Lung (tissue), 11 donors: ENCODE measurements at regions not wholly inside any gene's neighbourhood (a gene's known extent, or its start where the extent isn't known, plus 50 kb on each side); places are given as distances from the start of the nearest gene placed in this dataset.

Experiments
- ATAC-seq: fragments of 200-7000 bp; cut with Tn5 transposase; one replicate; pipeline ENCODE4 v1.9.1; 2020; ENCODE audit warnings: moderate number of reproducible peaks; ENCODE audit not compliant: insufficient read depth, low FRiP score
- DNase-seq, 3 donors: peaks; one replicate each; pipeline ENCODE4 v3.0.0-alpha.2; 2013 to 2017
- H3K27ac ChIP-seq, 2 donors: one replicate each; pipeline ENCODE4 v1.5.1; 2013; ENCODE audit warnings: mild to moderate bottlenecking in 2 of 2, moderate library complexity in 2 of 2, control low read depth in 1 of 2, inconsistent platforms in 1 of 2, low read depth in 1 of 2, low read length in 1 of 2
- H3K27me3 ChIP-seq, 3 donors: one replicate each; pipeline ENCODE4 v1.5.1; 2013; ENCODE audit warnings: low read length in 2 of 3; ENCODE audit not compliant: control insufficient read depth in 3 of 3, insufficient read depth in 3 of 3
- H3K36me3 ChIP-seq, 4 donors: one replicate each; pipeline ENCODE4 v1.5.1; 2013; ENCODE audit warnings: low read length in 4 of 4, mild to moderate bottlenecking in 1 of 4, moderate library complexity in 1 of 4; ENCODE audit not compliant: control insufficient read depth in 4 of 4, insufficient read depth in 4 of 4
- H3K4me1 ChIP-seq, 5 donors: one replicate each; pipeline ENCODE4 v1.5.1; 2013; ENCODE audit warnings: low read length in 5 of 5, mild to moderate bottlenecking in 2 of 5, moderate library complexity in 1 of 5; ENCODE audit not compliant: control insufficient read depth in 5 of 5, insufficient read depth in 5 of 5
- H3K4me3 ChIP-seq: one replicate; pipeline ENCODE4 v1.5.1; 2013; ENCODE audit warnings: mild to moderate bottlenecking, control low read depth, moderate library complexity
- H3K9ac ChIP-seq, 2 donors: one replicate each; pipeline ENCODE4 v1.5.1; 2013; ENCODE audit warnings: low read length in 2 of 2, control low read depth in 1 of 2; ENCODE audit not compliant: insufficient read depth in 1 of 2
- H3K9me3 ChIP-seq, 4 donors: one replicate each; pipeline ENCODE4 v1.5.1; 2013; ENCODE audit warnings: low read length in 3 of 4, mild to moderate bottlenecking in 1 of 4, moderate library complexity in 1 of 4; ENCODE audit not compliant: control insufficient read depth in 4 of 4, insufficient read depth in 3 of 4
- WGBS, 2 donors: extraction: QIAGEN DNeasy Blood & Tissue Kit; methylation state at CpG; one replicate each; pipeline ENCODE4 v1.1.7; 2013; 5-methylcytosine and 5-hydroxymethylcytosine counted together
- TF ChIP-seq, protein P1 (sequence below): IDR thresholded peaks from 2 replicates; pipeline ENCODE4 v1.5.1; 2012; ENCODE audit warnings: mild to moderate bottlenecking; ENCODE audit errors: control extremely low read depth, extremely low read depth
- donor health status: control.
- donor health status: control.
- donor health status: Bipolar disorder and iron deficiency.
- donor health status: healthy.
- donor health status: DM: yes; HTN: yes; CAD: no.

DNA sequence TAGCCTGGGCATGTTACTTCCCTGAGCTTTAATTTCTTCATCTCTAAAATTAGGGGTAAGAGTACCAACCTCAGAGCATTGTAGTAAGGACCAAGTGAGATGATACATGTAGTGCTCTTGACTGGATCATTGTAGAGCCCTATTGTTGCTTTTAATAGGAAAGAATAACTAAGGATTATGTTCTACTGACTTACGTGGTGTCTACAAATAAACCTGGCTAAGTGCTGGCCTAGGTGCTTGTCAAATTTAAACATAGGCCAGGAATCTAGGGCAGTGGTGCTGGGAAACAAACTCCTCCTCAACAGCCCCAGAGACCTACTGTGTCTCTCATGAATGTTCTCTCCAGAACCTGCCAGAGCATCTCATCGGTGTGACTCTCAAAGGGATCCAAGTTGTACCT, 69.4 kb downstream of the ABCC12 start:
- no peak overlapping the region for H3K27ac ChIP-seq
- no peak for DNase-seq
- no peaks in the 10 kb centered on the region for H3K36me3 ChIP-seq
- H3K9ac ChIP-seq, result no peak overlapping the region
- TF ChIP-seq, protein P1, sequence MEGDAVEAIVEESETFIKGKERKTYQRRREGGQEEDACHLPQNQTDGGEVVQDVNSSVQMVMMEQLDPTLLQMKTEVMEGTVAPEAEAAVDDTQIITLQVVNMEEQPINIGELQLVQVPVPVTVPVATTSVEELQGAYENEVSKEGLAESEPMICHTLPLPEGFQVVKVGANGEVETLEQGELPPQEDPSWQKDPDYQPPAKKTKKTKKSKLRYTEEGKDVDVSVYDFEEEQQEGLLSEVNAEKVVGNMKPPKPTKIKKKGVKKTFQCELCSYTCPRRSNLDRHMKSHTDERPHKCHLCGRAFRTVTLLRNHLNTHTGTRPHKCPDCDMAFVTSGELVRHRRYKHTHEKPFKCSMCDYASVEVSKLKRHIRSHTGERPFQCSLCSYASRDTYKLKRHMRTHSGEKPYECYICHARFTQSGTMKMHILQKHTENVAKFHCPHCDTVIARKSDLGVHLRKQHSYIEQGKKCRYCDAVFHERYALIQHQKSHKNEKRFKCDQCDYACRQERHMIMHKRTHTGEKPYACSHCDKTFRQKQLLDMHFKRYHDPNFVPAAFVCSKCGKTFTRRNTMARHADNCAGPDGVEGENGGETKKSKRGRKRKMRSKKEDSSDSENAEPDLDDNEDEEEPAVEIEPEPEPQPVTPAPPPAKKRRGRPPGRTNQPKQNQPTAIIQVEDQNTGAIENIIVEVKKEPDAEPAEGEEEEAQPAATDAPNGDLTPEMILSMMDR, result no peak
- no peak for ATAC-seq
- no peaks in the 10 kb centered on the region for H3K9me3 ChIP-seq
- H3K4me3 ChIP-seq, result no peak overlapping the region
- 84 to 87% methylated on average over 2 of the region's 2 CpGs for whole genome bisulfite sequencing, 2 donors
- H3K27me3 ChIP-seq, result no peaks in the 10 kb centered on the region
- peaks cover 0 to 13% (median 0%) of the 10 kb centered on the region in 5 donors for H3K4me1 ChIP-seq

GRCh38 chr16:48085729-48086128, 70.1 kb downstream of the ABCC12 start:
- ATAC-seq, result no peak
- TF ChIP-seq, protein P1, result no peak
- no peak for DNase-seq

GRCh38 chr16:48084826-48085225, 71.0 kb downstream of the ABCC12 start:
- peaks cover 0 to 13% (median 0%) of the 10 kb centered on the region in 5 donors for H3K4me1 ChIP-seq
- H3K9me3 ChIP-seq, result no peaks in the 10 kb centered on the region
- TF ChIP-seq, protein P1, result no peak
- WGBS, 2 donors, result 87 to 90% methylated on average over 7 of the region's 7 CpGs
- H3K9ac ChIP-seq, result no peak overlapping the region
- ATAC-seq (no peak), DNase-seq (no peak)
- no peak overlapping the region for H3K27ac ChIP-seq
- H3K36me3 ChIP-seq, result no peaks in the 10 kb centered on the region
- H3K4me3 ChIP-seq, result no peak overlapping the region
- no peaks in the 10 kb centered on the region for H3K27me3 ChIP-seq

More at GRCh38 chr16:48085729-48086128, 70.1 kb downstream of the ABCC12 start:
- peaks cover 0 to 13% (median 0%) of the 10 kb centered on the region in 5 donors for H3K4me1 ChIP-seq
- H3K9me3 ChIP-seq, result no peaks in the 10 kb centered on the region
- no peak overlapping the region for H3K4me3 ChIP-seq
- no peak overlapping the region for H3K9ac ChIP-seq
- no peaks in the 10 kb centered on the region for H3K27me3 ChIP-seq
- WGBS, 2 donors, result 76 to 95% methylated on average over 1 of the region's 1 CpG
- H3K36me3 ChIP-seq, result no peaks in the 10 kb centered on the region
- H3K27ac ChIP-seq, result no peak overlapping the region

GRCh38 chr16:48082516-48082915, 73.3 kb downstream of the ABCC12 start:
- Histone ChIP-seq H3K27ac (no peak overlapping the region), H3K9me3 (no peaks in the 10 kb centered on the region), H3K4me1 (peaks cover 0 to 11% (median 0%) of the 10 kb centered on the region in 5 donors), H3K27me3 (no peaks in the 10 kb centered on the region), H3K9ac (no peak overlapping the region), H3K4me3 (no peak overlapping the region), H3K36me3 (no peaks in the 10 kb centered on the region)
- DNase-seq (peak in 1 of 3 donors; percentile 17), ATAC-seq (no peak)
- WGBS, 2 donors, result 47 to 55% methylated on average over 6 of the region's 6 CpGs
- TF ChIP-seq, protein P1, result no peak
